ENCODE measurements at regions not wholly inside any gene's neighbourhood (a gene's known extent, or its start where the extent isn't known, plus 50 kb on each side); places are given as distances from the start of the nearest gene placed in this dataset.
"Not testable (repeated sequence)": the region's sequence is repeated elsewhere in the genome, so short reads cannot be mapped to it uniquely, and the experiment has no call there.

- no peak for TF ChIP-seq CTCF (IDR thresholded peaks at IDR 0.05; ENCODE audit: borderline replicate concordance)
- no peak overlapping the region for H3K4me3 ChIP-seq
- intact Hi-C loops (cut with micrococcal nuclease), result no loop called here
- DNase-seq, result no peak
- peaks cover 17% of the 10 kb centered on the region for H3K9me3 ChIP-seq (replicated peaks)
- H3K36me3 ChIP-seq, result no peaks in the 10 kb centered on the region
- no peaks in the 10 kb centered on the region for H3K4me1 ChIP-seq
- H3K27ac ChIP-seq (replicated peaks), result no peak overlapping the region
- H3K27me3 ChIP-seq (ENCODE audit: low read depth), result peaks cover 63% of the 10 kb centered on the region
Measured at GRCh38 chr20:51172558-51173428, 149.9 kb upstream of the KCNG1 start.

GRCh38 chr20:51171141-51171540 is 148.2 kb upstream of the KCNG1 start:
- no peaks in the 10 kb centered on the region for H3K36me3 ChIP-seq
- intact Hi-C loops (cut with micrococcal nuclease), result no loop called here
- no peak overlapping the region for H3K27ac ChIP-seq (replicated peaks)
- peaks cover 70% of the 10 kb centered on the region for H3K27me3 ChIP-seq (ENCODE audit: low read depth)
- peaks cover 17% of the 10 kb centered on the region for H3K9me3 ChIP-seq (replicated peaks)
- no peaks in the 10 kb centered on the region for H3K4me1 ChIP-seq
- no peak for TF ChIP-seq CTCF (IDR thresholded peaks at IDR 0.05; ENCODE audit: borderline replicate concordance)
- H3K4me3 ChIP-seq, result no peak overlapping the region
- DNase-seq, result no peak

- Histone ChIP-seq H3K4me1 (no peaks in the 10 kb centered on the region), H3K27me3 (ENCODE audit: low read depth) (peaks cover 77% of the 10 kb centered on the region), H3K4me3 (no peak overlapping the region), H3K27ac (replicated peaks) (no peak overlapping the region), H3K9me3 (replicated peaks) (peaks cover 17% of the 10 kb centered on the region), H3K36me3 (no peaks in the 10 kb centered on the region)
- no peak for TF ChIP-seq CTCF (IDR thresholded peaks at IDR 0.05; ENCODE audit: borderline replicate concordance)
- no peak for DNase-seq
- intact Hi-C loops (cut with micrococcal nuclease), result no loop called here
Measured at GRCh38 chr20:51169813-51170212, 146.9 kb upstream of the KCNG1 start.

GRCh38 chr20:51167911-51168310 is 145.0 kb upstream of the KCNG1 start:
- H3K4me1 ChIP-seq; H3K27ac ChIP-seq (replicated peaks); intact Hi-C loops (cut with micrococcal nuclease); H3K4me3 ChIP-seq; DNase-seq; H3K36me3 ChIP-seq: not testable (repeated sequence)
- peaks cover 17% of the 10 kb centered on the region for H3K9me3 ChIP-seq (replicated peaks)
- peaks cover 86% of the 10 kb centered on the region for H3K27me3 ChIP-seq (ENCODE audit: low read depth)

GRCh38 chr20:51166489-51166888 is 143.6 kb upstream of the KCNG1 start:
- intact Hi-C loops (cut with micrococcal nuclease), result no loop called here
- TF ChIP-seq CTCF (IDR thresholded peaks at IDR 0.05; ENCODE audit: borderline replicate concordance), result no peak
- Histone ChIP-seq H3K36me3 (no peaks in the 10 kb centered on the region), H3K27ac (replicated peaks) (no peak overlapping the region), H3K4me1 (no peaks in the 10 kb centered on the region), H3K27me3 (ENCODE audit: low read depth) (peaks cover 99% of the 10 kb centered on the region), H3K4me3 (no peak overlapping the region), H3K9me3 (replicated peaks) (peaks cover 17% of the 10 kb centered on the region)
- no peak for DNase-seq

- intact Hi-C loops (cut with micrococcal nuclease), result no loop called here
- DNase-seq, result no peak
- TF ChIP-seq CTCF (IDR thresholded peaks at IDR 0.05; ENCODE audit: borderline replicate concordance), result no peak
- H3K36me3 ChIP-seq, result no peaks in the 10 kb centered on the region
- H3K27ac ChIP-seq (replicated peaks), result no peak overlapping the region
- peaks cover 99% of the 10 kb centered on the region for H3K27me3 ChIP-seq (ENCODE audit: low read depth)
- H3K9me3 ChIP-seq (replicated peaks), result peaks cover 14% of the 10 kb centered on the region
- H3K4me3 ChIP-seq, result no peak overlapping the region
- H3K4me1 ChIP-seq, result no peaks in the 10 kb centered on the region
Measured at GRCh38 chr20:51165131-51165530, 142.2 kb upstream of the KCNG1 start.
